Retinal pigment epithelial cell (primary cell): ENCODE measurements at regions not wholly inside any gene's neighbourhood (a gene's known extent, or its start where the extent isn't known, plus 50 kb on each side); places are given as distances from the start of the nearest gene placed in this dataset.
"Not testable (repeated sequence)": the region's sequence is repeated elsewhere in the genome, so short reads cannot be mapped to it uniquely, and the experiment has no call there.

Experiments
- DNase-seq: peaks from one replicate; pipeline ENCODE4 v3.0.0-alpha.2; 2010; ENCODE audit warnings: low read depth
- H3K4me3 ChIP-seq: 2 replicates; pipeline ENCODE4 v1.5.1; 2011; ENCODE audit warnings: mild to moderate bottlenecking, low read length, control low read depth, moderate library complexity
- CTCF ChIP-seq: conservative IDR thresholded peaks from 2 replicates; pipeline ENCODE4 v1.5.1; 2011; ENCODE audit warnings: low read depth, low read length, control low read depth, inconsistent platforms

GRCh38 chr3:32042867-32043266 is 61.3 kb downstream of the ZNF860 start:
- H3K4me3 ChIP-seq, DNase-seq: not testable (repeated sequence)

GRCh38 chr3:32045091-32045915 is 61.1 kb upstream of the GPD1L start:
- H3K4me3 ChIP-seq = no peak overlapping the region
- TF ChIP-seq CTCF = no peak
- peak; percentile 17 for DNase-seq

GRCh38 chr3:32046102-32046501 is 60.3 kb upstream of the GPD1L start:
- H3K4me3 ChIP-seq = no peak overlapping the region
- DNase-seq = no peak
- TF ChIP-seq CTCF = no peak

GRCh38 chr3:32048487-32049182 is 57.8 kb upstream of the GPD1L start:
- TF ChIP-seq CTCF = no peak
- DNase-seq = no peak
- no peak overlapping the region for H3K4me3 ChIP-seq

GRCh38 chr3:32049916-32050315 is 56.5 kb upstream of the GPD1L start:
- no peak for TF ChIP-seq CTCF
- no peak for DNase-seq

GRCh38 chr3:32052230-32052629 is 54.2 kb upstream of the GPD1L start:
- H3K4me3 ChIP-seq, DNase-seq: not testable (repeated sequence)

More at GRCh38 chr3:32049916-32050315, 56.5 kb upstream of the GPD1L start:
- no peak overlapping the region for H3K4me3 ChIP-seq

- H3K4me3 ChIP-seq, DNase-seq: not testable (repeated sequence)
These were observed 53.6 kb upstream of the GPD1L start for GRCh38 chr3:32052851-32053250.

GRCh38 chr3:32056559-32057290 is 49.7 kb upstream of the GPD1L start:
- no peak for DNase-seq
- TF ChIP-seq CTCF = no peak
- no peak overlapping the region for H3K4me3 ChIP-seq
